ENCODE measurements at regions not wholly inside any gene's neighbourhood (a gene's known extent, or its start where the extent isn't known, plus 50 kb on each side); places are given as distances from the start of the nearest gene placed in this dataset.

DNA sequence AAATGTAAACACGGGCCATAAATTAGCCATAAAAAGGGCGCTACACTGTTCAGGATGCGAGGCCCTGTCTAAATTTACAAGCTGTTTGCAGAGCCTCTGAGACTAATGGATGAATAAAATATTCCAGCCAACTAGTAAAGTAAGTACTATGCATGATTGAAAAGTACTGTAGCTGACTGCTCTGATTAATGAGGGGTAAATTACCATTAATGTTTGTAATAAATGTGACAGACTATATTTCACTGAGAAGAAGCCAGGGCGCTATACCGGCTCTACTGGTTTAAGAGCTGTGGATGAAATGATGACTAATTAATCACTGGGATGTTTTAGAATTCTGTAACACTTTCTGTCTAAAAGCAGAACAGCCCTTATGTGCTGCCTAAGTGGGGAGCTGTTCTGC lies 54.3 kb upstream of the RGPD4 start:
- Histone ChIP-seq H3K36me3 (no peaks in the 10 kb centered on the region), H3K27ac (no peak overlapping the region), H3K4me1 (no peaks in the 10 kb centered on the region), H3K9me3 (no peaks in the 10 kb centered on the region), H3K27me3 (no peaks in the 10 kb centered on the region), H3K4me3 (no peak overlapping the region)
- TF ChIP-seq EP300 (IDR thresholded peaks at IDR 0.05), result no peak
- no peak for TF ChIP-seq POLR2AphosphoS5 (IDR thresholded peaks at IDR 0.05)
- TF ChIP-seq, protein P1, sequence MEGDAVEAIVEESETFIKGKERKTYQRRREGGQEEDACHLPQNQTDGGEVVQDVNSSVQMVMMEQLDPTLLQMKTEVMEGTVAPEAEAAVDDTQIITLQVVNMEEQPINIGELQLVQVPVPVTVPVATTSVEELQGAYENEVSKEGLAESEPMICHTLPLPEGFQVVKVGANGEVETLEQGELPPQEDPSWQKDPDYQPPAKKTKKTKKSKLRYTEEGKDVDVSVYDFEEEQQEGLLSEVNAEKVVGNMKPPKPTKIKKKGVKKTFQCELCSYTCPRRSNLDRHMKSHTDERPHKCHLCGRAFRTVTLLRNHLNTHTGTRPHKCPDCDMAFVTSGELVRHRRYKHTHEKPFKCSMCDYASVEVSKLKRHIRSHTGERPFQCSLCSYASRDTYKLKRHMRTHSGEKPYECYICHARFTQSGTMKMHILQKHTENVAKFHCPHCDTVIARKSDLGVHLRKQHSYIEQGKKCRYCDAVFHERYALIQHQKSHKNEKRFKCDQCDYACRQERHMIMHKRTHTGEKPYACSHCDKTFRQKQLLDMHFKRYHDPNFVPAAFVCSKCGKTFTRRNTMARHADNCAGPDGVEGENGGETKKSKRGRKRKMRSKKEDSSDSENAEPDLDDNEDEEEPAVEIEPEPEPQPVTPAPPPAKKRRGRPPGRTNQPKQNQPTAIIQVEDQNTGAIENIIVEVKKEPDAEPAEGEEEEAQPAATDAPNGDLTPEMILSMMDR (IDR thresholded peaks at IDR 0.05), result no peak
- TF ChIP-seq POLR2A (IDR thresholded peaks at IDR 0.05), result no peak
- ATAC-seq (ENCODE audit: low FRiP score in 2 of 2) (no peak), DNase-seq (no peak)
- 73 to 88% methylated on average over 5 of the region's 5 CpGs for WGBS, 2 donors

DNA sequence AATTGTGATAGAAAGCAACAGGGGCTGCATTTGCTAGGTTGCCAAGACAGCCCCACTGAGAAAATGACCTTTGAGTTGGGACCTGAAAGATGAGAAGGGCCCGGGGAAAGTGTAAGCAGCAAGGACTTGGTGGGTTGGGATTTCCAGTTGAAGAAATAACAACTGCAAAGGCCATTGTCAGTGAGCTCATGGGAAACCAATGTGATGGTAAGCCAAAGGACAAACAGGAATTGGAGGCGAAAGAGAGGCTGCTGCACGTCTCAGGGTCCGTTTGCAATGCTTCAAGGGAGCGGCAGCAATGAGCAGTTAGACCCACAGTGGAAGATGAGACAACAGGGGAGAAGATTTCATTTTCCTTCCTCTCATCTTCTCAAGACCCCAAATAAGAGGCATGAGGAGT lies 51.5 kb upstream of the RGPD4 start:
- DNase-seq, result no peak
- ATAC-seq (ENCODE audit: low FRiP score in 2 of 2), result no peak
- no peak overlapping the region for H3K4me3 ChIP-seq
- H3K9me3 ChIP-seq, result no peaks in the 10 kb centered on the region
- WGBS, 2 donors, result 72 to 80% methylated on average over 5 of the region's 5 CpGs
- H3K27me3 ChIP-seq, result no peaks in the 10 kb centered on the region
- no peak overlapping the region for H3K27ac ChIP-seq
- TF ChIP-seq POLR2AphosphoS5 (IDR thresholded peaks at IDR 0.05) (no peak), EP300 (IDR thresholded peaks at IDR 0.05) (no peak), POLR2A (IDR thresholded peaks at IDR 0.05) (no peak)
- TF ChIP-seq, protein P1 (IDR thresholded peaks at IDR 0.05), result no peak
- H3K4me1 ChIP-seq, result no peaks in the 10 kb centered on the region
- no peaks in the 10 kb centered on the region for H3K36me3 ChIP-seq

DNA sequence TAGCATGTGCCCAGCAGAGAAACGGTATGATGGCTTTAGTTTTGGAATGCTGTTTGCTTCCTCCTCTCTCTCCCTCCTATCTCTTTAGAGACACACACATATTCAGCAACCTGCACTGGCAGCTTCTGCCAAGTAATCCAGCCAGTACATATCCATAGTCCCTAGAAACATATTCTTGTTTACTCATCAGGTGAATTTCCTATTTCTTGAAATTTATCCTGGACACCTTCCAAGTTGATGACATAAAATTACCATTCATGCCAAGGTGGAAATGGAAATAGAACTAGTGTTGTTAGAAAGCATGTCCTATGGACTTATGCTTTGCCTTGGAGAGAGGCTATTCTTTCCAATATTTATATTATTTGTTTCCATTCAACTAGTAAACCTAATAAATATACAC lies 50.9 kb upstream of the RGPD4 start:
- TF ChIP-seq POLR2A (IDR thresholded peaks at IDR 0.05) (no peak), POLR2AphosphoS5 (IDR thresholded peaks at IDR 0.05) (no peak), EP300 (IDR thresholded peaks at IDR 0.05) (no peak)
- TF ChIP-seq, protein P1 (IDR thresholded peaks at IDR 0.05), result no peak
- ATAC-seq (ENCODE audit: low FRiP score in 2 of 2) (no peak), DNase-seq (no peak)
- no peak overlapping the region for H3K4me3 ChIP-seq
- no peaks in the 10 kb centered on the region for H3K9me3 ChIP-seq
- 47 to 62% methylated on average over 1 of the region's 1 CpG for WGBS, 2 donors
- no peaks in the 10 kb centered on the region for H3K27me3 ChIP-seq
- no peaks in the 10 kb centered on the region for H3K36me3 ChIP-seq
- H3K27ac ChIP-seq, result no peak overlapping the region
- H3K4me1 ChIP-seq, result no peaks in the 10 kb centered on the region

DNA sequence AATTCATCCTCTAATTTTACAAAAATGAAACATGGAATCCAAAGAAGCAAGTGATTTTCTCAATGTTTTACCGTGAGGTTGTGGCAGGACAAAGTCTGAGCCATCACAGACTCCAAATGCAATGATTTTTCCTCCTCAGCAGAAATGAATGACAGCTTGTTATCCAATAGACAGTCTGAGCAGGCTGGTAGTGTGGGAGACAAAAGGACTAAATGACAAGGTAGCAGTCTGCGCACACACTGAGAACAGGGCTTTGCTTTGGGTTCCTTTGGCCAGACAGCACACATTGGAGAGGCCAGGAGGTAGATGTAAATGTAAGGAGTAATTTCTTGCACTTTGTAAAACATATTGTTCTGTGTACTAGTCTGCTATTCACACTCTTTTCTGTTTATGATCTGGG lies 50.3 kb upstream of the RGPD4 start:
- DNase-seq, result no peak
- TF ChIP-seq EP300 (IDR thresholded peaks at IDR 0.05) (no peak), POLR2A (IDR thresholded peaks at IDR 0.05) (no peak), POLR2AphosphoS5 (IDR thresholded peaks at IDR 0.05) (no peak)
- TF ChIP-seq, protein P1 (IDR thresholded peaks at IDR 0.05), result no peak
- ATAC-seq (ENCODE audit: low FRiP score in 2 of 2), result no peak
- 85 to 95% methylated on average over 2 of the region's 2 CpGs for WGBS, 2 donors
- Histone ChIP-seq H3K9me3 (no peaks in the 10 kb centered on the region), H3K4me3 (no peak overlapping the region), H3K4me1 (no peaks in the 10 kb centered on the region), H3K36me3 (no peaks in the 10 kb centered on the region), H3K27me3 (no peaks in the 10 kb centered on the region), H3K27ac (no peak overlapping the region)

Measured in upper lobe of left lung (tissue), 6 donors.